NCI-H2171 treated with DMSO at 0.1 percent for 48 hours (cell line): ENCODE measurements at regions not wholly inside any gene's neighbourhood (a gene's known extent, or its start where the extent isn't known, plus 50 kb on each side); places are given as distances from the start of the nearest gene placed in this dataset.
A peak's percentile ranks its signal among the peaks of the same experiment; 100 is the strongest.
"Not testable (repeated sequence)": the region's sequence is repeated elsewhere in the genome, so short reads cannot be mapped to it uniquely, and the experiment has no call there.

ENCODE experiments used
- DNase-seq: peaks from one replicate; lab custom pipeline; 2025; lab: John Stamatoyannopoulos, UW

GRCh38 chr9:2277644-2278043 is 262.5 kb downstream of the SMARCA2 start:
- not testable (repeated sequence) for DNase-seq

- not testable (repeated sequence) for DNase-seq
Observed at GRCh38 chr9:2279138-2279537, 264.0 kb downstream of the SMARCA2 start.

- DNase-seq, result no peak
Observed at GRCh38 chr9:2281031-2281802, 266.1 kb downstream of the SMARCA2 start.

GRCh38 chr9:2281803-2282185 is 266.6 kb downstream of the SMARCA2 start:
- no peak for DNase-seq

GRCh38 chr9:2284770-2285169 is 269.6 kb downstream of the SMARCA2 start:
- no peak for DNase-seq

- DNase-seq, result peak; percentile 78
Observed at GRCh38 chr9:2285416-2286332, 270.5 kb downstream of the SMARCA2 start.

- DNase-seq, result no peak
Observed at GRCh38 chr9:2286333-2286705, 271.2 kb downstream of the SMARCA2 start.

- DNase-seq, result no peak
Observed at GRCh38 chr9:2286825-2287455, 271.8 kb downstream of the SMARCA2 start.

- no peak for DNase-seq
Observed at GRCh38 chr9:2288309-2288708, 273.2 kb downstream of the SMARCA2 start.

- DNase-seq, result peak; percentile 54
Observed at GRCh38 chr9:2289263-2289662, 274.1 kb downstream of the SMARCA2 start.

GRCh38 chr9:2290382-2290781 is 275.2 kb downstream of the SMARCA2 start:
- DNase-seq, result peak; percentile 51

GRCh38 chr9:2291980-2292704 is 277.0 kb downstream of the SMARCA2 start:
- peak; percentile 100 for DNase-seq

- peak; percentile 43 for DNase-seq
Observed at GRCh38 chr9:2292733-2293132, 277.6 kb downstream of the SMARCA2 start.

- DNase-seq, result no peak
Observed at GRCh38 chr9:2297771-2298170, 282.6 kb downstream of the SMARCA2 start.

- peak; percentile 40 for DNase-seq
Observed at GRCh38 chr9:2298217-2298616, 283.1 kb downstream of the SMARCA2 start.

- DNase-seq, result peak; percentile 99
Observed at GRCh38 chr9:2299156-2299842, 284.2 kb downstream of the SMARCA2 start.

- peak; percentile 94 for DNase-seq
Observed at GRCh38 chr9:2299843-2300205, 284.7 kb downstream of the SMARCA2 start.

- no peak for DNase-seq
Observed at GRCh38 chr9:2300325-2300724, 285.2 kb downstream of the SMARCA2 start.

- DNase-seq, result no peak
Observed at GRCh38 chr9:2302606-2303005, 287.5 kb downstream of the SMARCA2 start.

- DNase-seq, result no peak
Observed at GRCh38 chr9:2303056-2303455, 287.9 kb downstream of the SMARCA2 start.

GRCh38 chr9:2307480-2307879 is 292.3 kb downstream of the SMARCA2 start:
- DNase-seq, result no peak
